Tibial nerve (tissue), 4 donors: ENCODE measurements at regions not wholly inside any gene's neighbourhood (a gene's known extent, or its start where the extent isn't known, plus 50 kb on each side); places are given as distances from the start of the nearest gene placed in this dataset.

ENCODE experiments used
- CTCF ChIP-seq, 5 experiments: fragments of 200-600 bp in 3 of 5; fragments of 450-650 bp in 2 of 5; sonication (generic) in 3 of 5; IDR thresholded peaks; one replicate each; pipeline ENCODE4 v1.5.1; 2016 to 2019; ENCODE audit warnings: antibody characterized with exemption in 5 of 5, mild to moderate bottlenecking in 3 of 5, moderate library complexity in 2 of 5
- EP300 ChIP-seq, 2 donors: sonication (generic); formaldehyde crosslinking; IDR thresholded peaks; one replicate each; pipeline ENCODE4 v1.6.1; 2017; ENCODE audit warnings: antibody characterized with exemption in 2 of 2, mild to moderate bottlenecking in 1 of 2
- POLR2A ChIP-seq, 2 donors: fragments of 450-650 bp; IDR thresholded peaks; one replicate each; pipeline ENCODE4 v1.6.1; 2017; ENCODE audit warnings: antibody characterized with exemption in 2 of 2, mild to moderate bottlenecking in 2 of 2, moderate library complexity in 2 of 2

GRCh38 chr5:142509026-142509425 lies 176.9 kb downstream of the FGF1 start:
- no peak for TF ChIP-seq CTCF (IDR thresholded peaks at IDR 0.05)
- no peak for TF ChIP-seq POLR2A (IDR thresholded peaks at IDR 0.05)
- TF ChIP-seq EP300 (IDR thresholded peaks at IDR 0.05): no peak
